Epithelial cell of esophagus (primary cell): ENCODE measurements at regions not wholly inside any gene's neighbourhood (a gene's known extent, or its start where the extent isn't known, plus 50 kb on each side); places are given as distances from the start of the nearest gene placed in this dataset.

Experiments used
- DNase-seq: peaks from one replicate; pipeline ENCODE4 v3.0.0; 2010; ENCODE audit warnings: low read depth
- H3K4me3 ChIP-seq: 2 replicates; pipeline ENCODE4 v1.5.1; 2011; ENCODE audit warnings: mild to moderate bottlenecking, low read length, control low read depth
- CTCF ChIP-seq: IDR thresholded peaks from 2 replicates; pipeline ENCODE4 v1.5.1; 2011; ENCODE audit warnings: low read depth, mild to moderate bottlenecking, low read length, control low read depth, inconsistent platforms; ENCODE audit not compliant: insufficient read depth; ENCODE audit errors: missing control alignments

GRCh38 chr7:21134631-21135030 is 293.3 kb upstream of the SP4 start:
- H3K4me3 ChIP-seq = no peak overlapping the region
- no peak for TF ChIP-seq CTCF
- DNase-seq = no peak

- DNase-seq = no peak
- H3K4me3 ChIP-seq = no peak overlapping the region
- TF ChIP-seq CTCF = no peak
These were observed 292.4 kb upstream of the SP4 start for GRCh38 chr7:21135437-21135836.

- DNase-seq = no peak
- no peak overlapping the region for H3K4me3 ChIP-seq
- no peak for TF ChIP-seq CTCF
These were observed 290.2 kb upstream of the SP4 start for GRCh38 chr7:21137640-21138039.

- H3K4me3 ChIP-seq = no peak overlapping the region
- DNase-seq = peak; percentile 75
- TF ChIP-seq CTCF = no peak
These were observed 287.3 kb upstream of the SP4 start for GRCh38 chr7:21140622-21141021.

- no peak for TF ChIP-seq CTCF
- H3K4me3 ChIP-seq = no peak overlapping the region
These were observed 286.4 kb upstream of the SP4 start for GRCh38 chr7:21141476-21141875.

GRCh38 chr7:21142081-21142480 is 285.8 kb upstream of the SP4 start:
- no peak for DNase-seq
- no peak overlapping the region for H3K4me3 ChIP-seq
- TF ChIP-seq CTCF = no peak

More at GRCh38 chr7:21141476-21141875, 286.4 kb upstream of the SP4 start:
- DNase-seq = no peak

- DNase-seq = no peak
- no peak for TF ChIP-seq CTCF
- no peak overlapping the region for H3K4me3 ChIP-seq
These were observed 281.1 kb upstream of the SP4 start for GRCh38 chr7:21146642-21147423.
